SK-N-SH treated with all-trans-retinoic acid at 6 μM for 48 hours (cell line): ENCODE measurements at regions not wholly inside any gene's neighbourhood (a gene's known extent, or its start where the extent isn't known, plus 50 kb on each side); places are given as distances from the start of the nearest gene placed in this dataset.

Experiments
- ARNTL ChIP-seq: fragments of 450-650 bp; formaldehyde crosslinking; IDR thresholded peaks from 2 replicates; pipeline ENCODE4 v1.5.0; 2020; ENCODE audit warnings: low read depth, mild to moderate bottlenecking, moderate library complexity, borderline replicate concordance
- GLIS3 ChIP-seq: fragments of 250-450 bp; sonication (Bioruptor Pico); IDR thresholded peaks from 2 replicates; pipeline ENCODE4 v1.5.0; 2020; ENCODE audit warnings: mild to moderate bottlenecking, moderate library complexity

DNA sequence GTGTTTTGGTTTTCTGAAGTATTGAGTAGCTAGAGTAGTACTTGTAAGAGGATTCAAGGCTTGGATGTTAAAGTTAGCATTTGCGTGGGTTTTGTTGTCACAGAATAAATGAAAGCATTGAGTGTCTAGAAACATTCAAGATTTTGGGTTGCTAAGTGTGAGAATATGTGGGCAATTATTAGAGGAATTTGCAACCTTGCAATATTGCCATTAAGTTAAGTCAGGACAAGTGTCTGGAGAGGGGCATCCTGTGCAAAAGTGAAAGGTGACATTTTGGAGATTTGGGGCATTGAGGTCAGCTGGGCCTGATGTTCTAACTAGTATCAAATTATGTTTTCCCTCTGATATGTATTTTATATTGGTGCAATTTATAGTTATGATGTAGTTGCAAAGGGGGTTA lies 533.9 kb upstream of the GRID2 start:
- TF ChIP-seq ARNTL (CRISPR knock-in tag) (no peak), GLIS3 (CRISPR knock-in tag) (no peak)
